ENCODE measurements at regions not wholly inside any gene's neighbourhood (a gene's known extent, or its start where the extent isn't known, plus 50 kb on each side); places are given as distances from the start of the nearest gene placed in this dataset.

DNA sequence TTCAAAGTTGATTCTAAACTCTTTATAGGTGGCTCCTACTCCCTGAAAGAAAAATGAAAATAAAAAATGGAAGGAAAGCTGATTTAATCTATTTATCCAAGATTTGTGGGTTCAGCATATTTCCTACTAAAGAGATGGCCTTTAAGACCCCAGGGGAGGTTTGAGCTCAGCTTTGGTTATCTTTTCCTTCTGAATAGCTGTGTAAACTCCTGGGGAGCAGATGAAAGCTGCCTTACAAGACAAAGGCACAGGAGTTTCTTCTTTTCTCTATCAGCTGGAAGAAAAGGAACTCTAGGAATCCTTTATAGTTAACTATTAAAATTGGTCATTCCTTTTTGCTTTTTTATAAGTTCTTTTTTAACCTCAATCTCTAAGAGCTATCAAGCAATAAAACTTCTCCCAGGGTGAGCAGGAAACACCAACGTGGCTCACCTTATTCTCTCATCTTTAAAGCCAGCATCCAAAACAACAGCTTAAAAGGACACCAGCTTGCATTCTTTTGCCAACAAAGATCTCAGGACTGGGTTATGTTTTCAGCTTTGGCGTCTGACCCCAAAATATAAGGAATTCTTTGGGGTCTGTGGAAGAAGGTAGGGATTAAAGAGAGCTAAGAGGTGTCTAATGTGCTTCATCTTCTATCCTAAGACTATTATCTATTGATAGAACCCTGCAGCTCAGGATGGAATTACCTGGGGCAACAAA is 371.7 kb upstream of the KITLG start:
- H3K4me3 ChIP-seq (ENCODE audit: low read depth, low read length) = no peak overlapping the region; the same call in 1 of the 2 replicates
- H3K4me1 ChIP-seq (ENCODE audit: control insufficient read depth, insufficient read depth, low read length) = peaks cover 45% of the 10 kb centered on the region
- H3K9ac ChIP-seq (ENCODE audit: low read depth, low read length) = no peak overlapping the region
- H3K27ac ChIP-seq (ENCODE audit: low read depth, low read length) = peak overlapping the region; percentile 64
- no peaks in the 10 kb centered on the region for H3K36me3 ChIP-seq (ENCODE audit: control insufficient read depth, insufficient read depth, low read length)
- H3K9me3 ChIP-seq (ENCODE audit: control insufficient read depth, insufficient read depth, low read length) = no peaks in the 10 kb centered on the region
- peaks cover 64% of the 10 kb centered on the region for H3K27me3 ChIP-seq (ENCODE audit: control insufficient read depth, insufficient read depth, low read length)

DNA sequence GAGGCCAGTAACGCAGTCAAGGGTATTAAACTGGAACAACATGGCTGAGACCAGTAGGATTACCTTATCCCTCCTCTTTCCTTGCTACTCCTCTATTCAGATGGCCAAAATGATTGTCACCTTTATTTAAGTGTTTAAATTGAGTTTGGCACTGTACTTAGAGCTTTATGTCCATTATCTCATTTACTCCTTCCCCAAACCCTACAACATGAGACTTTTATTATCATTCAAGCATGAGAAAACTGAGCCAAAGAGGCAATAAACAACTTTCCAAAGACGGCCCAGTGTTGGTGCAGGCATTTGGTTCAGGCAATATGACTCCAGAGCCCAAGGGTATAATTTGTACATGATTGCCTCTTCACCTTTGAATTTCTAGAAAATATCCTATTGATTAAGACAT is 370.9 kb upstream of the KITLG start:
- Histone ChIP-seq H3K4me3 (ENCODE audit: low read depth, low read length) (no peak overlapping the region), H3K9me3 (ENCODE audit: control insufficient read depth, insufficient read depth, low read length) (no peaks in the 10 kb centered on the region), H3K9ac (ENCODE audit: low read depth, low read length) (no peak overlapping the region), H3K27me3 (ENCODE audit: control insufficient read depth, insufficient read depth, low read length) (peaks cover 55% of the 10 kb centered on the region), H3K36me3 (ENCODE audit: control insufficient read depth, insufficient read depth, low read length) (no peaks in the 10 kb centered on the region), H3K27ac (ENCODE audit: low read depth, low read length) (no peak overlapping the region), H3K4me1 (ENCODE audit: control insufficient read depth, insufficient read depth, low read length) (peaks cover 44% of the 10 kb centered on the region)

DNA sequence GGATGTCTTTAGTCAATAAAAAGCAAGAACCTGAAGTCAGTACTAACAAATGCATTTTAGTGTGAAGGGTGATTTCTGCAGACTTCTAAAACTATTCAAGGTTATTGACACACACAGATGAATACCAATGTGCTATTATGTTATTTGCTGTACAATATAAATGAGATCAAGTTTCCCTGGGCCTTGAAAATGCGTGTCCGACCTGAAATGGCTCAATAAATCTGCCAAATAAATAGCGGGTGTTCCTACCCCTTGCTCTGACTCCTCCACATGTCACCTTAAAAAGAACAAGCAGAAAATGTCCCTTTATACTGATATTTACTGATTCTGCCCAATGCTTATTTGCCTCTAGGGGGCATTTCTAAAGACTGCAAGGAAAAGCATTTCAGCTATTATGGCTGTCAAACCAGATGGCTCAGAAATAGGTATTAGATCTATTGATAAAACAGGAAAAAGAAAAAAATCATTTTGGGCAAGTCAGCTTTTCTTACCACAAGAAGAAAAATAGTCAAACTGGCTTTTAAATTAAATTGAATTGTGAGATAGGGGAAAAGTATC is 367.3 kb upstream of the KITLG start:
- peaks cover 27% of the 10 kb centered on the region for H3K4me1 ChIP-seq (ENCODE audit: control insufficient read depth, insufficient read depth, low read length)
- H3K27me3 ChIP-seq (ENCODE audit: control insufficient read depth, insufficient read depth, low read length) = peaks cover 21% of the 10 kb centered on the region
- no peaks in the 10 kb centered on the region for H3K9me3 ChIP-seq (ENCODE audit: control insufficient read depth, insufficient read depth, low read length)
- no peak overlapping the region for H3K9ac ChIP-seq (ENCODE audit: low read depth, low read length)
- H3K27ac ChIP-seq (ENCODE audit: low read depth, low read length) = no peak overlapping the region
- H3K36me3 ChIP-seq (ENCODE audit: control insufficient read depth, insufficient read depth, low read length) = no peaks in the 10 kb centered on the region
- no peak overlapping the region for H3K4me3 ChIP-seq (ENCODE audit: low read depth, low read length)

DNA sequence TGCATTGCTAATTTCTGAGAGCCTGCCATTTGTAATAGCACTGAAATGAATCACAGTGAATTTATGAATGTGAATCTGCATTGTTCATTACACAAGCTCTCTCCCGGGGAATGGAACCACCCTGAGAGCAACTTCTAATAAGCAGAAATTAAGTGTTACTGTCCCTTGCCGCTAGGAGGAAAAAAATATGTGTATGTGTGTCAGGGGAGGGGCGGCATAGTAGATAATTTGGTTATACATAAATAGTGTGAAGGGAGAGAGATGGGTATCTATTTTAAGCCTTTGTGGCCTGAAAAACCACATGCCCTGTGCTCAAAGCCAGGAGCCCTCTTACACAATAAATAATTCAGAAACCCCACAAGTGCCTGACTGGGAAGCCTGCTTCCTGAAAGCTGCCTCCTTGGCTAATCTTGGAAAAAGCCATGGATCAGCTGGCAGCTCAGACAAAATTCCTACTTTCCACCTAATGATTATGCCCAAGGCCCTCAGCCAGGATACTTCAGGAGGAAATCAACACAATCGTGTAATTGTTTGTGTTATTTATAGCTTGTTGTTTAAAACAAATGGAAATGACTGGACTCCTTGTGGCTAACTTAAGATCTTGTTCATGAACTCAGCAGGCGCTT is 366.2 kb upstream of the KITLG start:
- Histone ChIP-seq H3K27me3 (ENCODE audit: control insufficient read depth, insufficient read depth, low read length) (peaks cover 13% of the 10 kb centered on the region), H3K27ac (ENCODE audit: low read depth, low read length) (no peak overlapping the region), H3K4me3 (ENCODE audit: low read depth, low read length) (no peak overlapping the region), H3K9ac (ENCODE audit: low read depth, low read length) (no peak overlapping the region), H3K4me1 (ENCODE audit: control insufficient read depth, insufficient read depth, low read length) (peaks cover 16% of the 10 kb centered on the region), H3K9me3 (ENCODE audit: control insufficient read depth, insufficient read depth, low read length) (no peaks in the 10 kb centered on the region), H3K36me3 (ENCODE audit: control insufficient read depth, insufficient read depth, low read length) (no peaks in the 10 kb centered on the region)

DNA sequence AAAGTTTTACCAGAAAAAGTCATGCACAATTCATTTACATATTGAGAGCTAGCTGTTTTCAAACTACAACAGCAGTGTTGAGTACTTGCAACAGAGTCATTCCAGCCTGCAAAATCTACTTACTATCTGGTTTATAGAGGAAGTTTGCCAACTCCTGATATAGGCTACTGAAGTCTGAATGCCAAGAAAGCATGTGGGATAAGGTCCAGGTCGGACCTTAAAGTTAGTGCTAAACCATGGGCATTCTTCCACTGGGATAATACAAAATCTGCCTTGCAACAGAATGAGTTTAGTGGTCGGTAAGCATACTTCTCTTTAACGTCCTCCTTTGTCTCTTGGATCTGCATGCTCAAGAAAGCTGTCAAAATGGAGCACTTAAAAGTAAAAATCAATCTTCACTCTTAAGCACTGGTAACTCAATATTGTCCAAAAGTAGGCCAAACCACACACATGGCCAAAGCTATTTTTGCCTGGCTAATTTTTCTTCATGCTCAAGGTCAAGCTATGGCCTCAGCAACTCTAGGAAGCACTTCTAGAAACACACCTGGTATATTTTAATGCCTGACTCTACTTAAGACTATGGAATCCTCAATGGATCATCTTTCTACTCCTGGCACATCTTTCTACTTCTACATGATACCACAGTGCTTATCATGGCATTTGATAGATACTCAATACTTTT is 364.9 kb upstream of the KITLG start:
- Histone ChIP-seq H3K27ac (ENCODE audit: low read depth, low read length) (no peak overlapping the region), H3K9me3 (ENCODE audit: control insufficient read depth, insufficient read depth, low read length) (no peaks in the 10 kb centered on the region), H3K36me3 (ENCODE audit: control insufficient read depth, insufficient read depth, low read length) (no peaks in the 10 kb centered on the region), H3K27me3 (ENCODE audit: control insufficient read depth, insufficient read depth, low read length) (peaks cover under 1% of the 10 kb centered on the region), H3K4me3 (ENCODE audit: low read depth, low read length) (no peak overlapping the region), H3K4me1 (ENCODE audit: control insufficient read depth, insufficient read depth, low read length) (peaks cover 9% of the 10 kb centered on the region), H3K9ac (ENCODE audit: low read depth, low read length) (no peak overlapping the region)

DNA sequence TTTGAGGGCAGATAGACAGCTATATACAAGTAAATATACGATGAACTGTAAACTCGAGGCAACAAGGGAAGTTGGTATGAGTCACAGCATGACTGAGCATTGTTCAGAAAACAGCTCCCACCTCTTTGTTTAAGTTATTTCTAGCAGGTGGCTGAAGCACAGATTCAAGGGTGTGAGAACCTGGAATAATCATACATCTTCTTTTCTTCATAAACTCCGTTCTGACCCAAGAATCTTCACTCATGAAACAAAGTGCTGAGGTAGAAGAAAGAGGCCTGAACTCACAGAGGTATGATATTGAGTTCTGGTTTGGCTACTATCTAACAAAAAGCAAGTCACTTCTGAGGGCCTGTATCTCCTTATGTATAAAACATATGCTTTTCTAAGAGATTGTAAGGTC is 364.1 kb upstream of the KITLG start:
- Histone ChIP-seq H3K9ac (ENCODE audit: low read depth, low read length) (no peak overlapping the region), H3K36me3 (ENCODE audit: control insufficient read depth, insufficient read depth, low read length) (no peaks in the 10 kb centered on the region), H3K4me3 (ENCODE audit: low read depth, low read length) (no peak overlapping the region), H3K9me3 (ENCODE audit: control insufficient read depth, insufficient read depth, low read length) (no peaks in the 10 kb centered on the region), H3K27ac (ENCODE audit: low read depth, low read length) (no peak overlapping the region), H3K4me1 (ENCODE audit: control insufficient read depth, insufficient read depth, low read length) (peaks cover 9% of the 10 kb centered on the region), H3K27me3 (ENCODE audit: control insufficient read depth, insufficient read depth, low read length) (no peaks in the 10 kb centered on the region)

DNA sequence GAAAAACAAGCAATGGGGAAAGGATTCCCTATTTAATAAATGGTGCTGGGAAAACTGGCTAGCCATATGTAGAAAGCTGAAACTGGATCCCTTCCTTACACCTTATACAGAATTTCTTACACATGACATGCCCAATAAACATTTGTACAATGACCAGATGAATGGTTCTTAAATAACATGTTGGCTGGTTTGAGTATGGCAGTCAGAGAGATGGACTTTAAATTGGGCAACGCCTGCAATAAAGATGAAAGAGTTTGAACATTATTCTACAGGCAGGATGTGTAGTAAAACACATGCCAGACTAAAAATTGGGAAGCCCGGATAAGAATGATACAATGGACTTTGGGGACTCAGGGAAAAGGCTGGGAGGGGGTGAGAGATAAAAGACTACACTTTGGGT is 360.6 kb upstream of the KITLG start:
- Histone ChIP-seq H3K9ac (ENCODE audit: low read depth, low read length) (no peak overlapping the region), H3K4me1 (ENCODE audit: control insufficient read depth, insufficient read depth, low read length) (no peaks in the 10 kb centered on the region), H3K4me3 (ENCODE audit: low read depth, low read length) (no peak overlapping the region), H3K27me3 (ENCODE audit: control insufficient read depth, insufficient read depth, low read length) (no peaks in the 10 kb centered on the region), H3K9me3 (ENCODE audit: control insufficient read depth, insufficient read depth, low read length) (no peaks in the 10 kb centered on the region), H3K27ac (ENCODE audit: low read depth, low read length) (no peak overlapping the region), H3K36me3 (ENCODE audit: control insufficient read depth, insufficient read depth, low read length) (no peaks in the 10 kb centered on the region)

DNA sequence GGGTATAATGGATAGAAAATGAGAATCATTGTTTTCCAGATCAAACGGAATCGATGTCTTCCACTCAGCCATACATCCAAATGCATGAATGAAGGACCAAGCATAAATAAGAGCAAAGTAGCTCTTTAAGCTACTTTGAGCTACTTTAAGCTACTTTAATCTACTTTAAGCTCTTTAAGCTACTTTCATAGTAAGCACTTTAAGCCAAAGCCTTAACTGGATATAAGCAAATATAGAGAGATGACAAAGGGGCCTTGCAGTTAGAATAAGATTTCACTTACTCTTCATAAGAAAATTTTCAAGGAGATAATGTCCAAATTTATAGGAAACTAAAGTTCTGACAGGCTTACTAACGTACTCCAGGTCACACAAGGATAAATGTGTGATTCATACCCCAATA is 355.6 kb upstream of the KITLG start:
- Histone ChIP-seq H3K9ac (ENCODE audit: low read depth, low read length) (no peak overlapping the region), H3K27ac (ENCODE audit: low read depth, low read length) (no peak overlapping the region), H3K4me3 (ENCODE audit: low read depth, low read length) (no peak overlapping the region), H3K4me1 (ENCODE audit: control insufficient read depth, insufficient read depth, low read length) (peaks cover 24% of the 10 kb centered on the region), H3K9me3 (ENCODE audit: control insufficient read depth, insufficient read depth, low read length) (no peaks in the 10 kb centered on the region), H3K36me3 (ENCODE audit: control insufficient read depth, insufficient read depth, low read length) (no peaks in the 10 kb centered on the region), H3K27me3 (ENCODE audit: control insufficient read depth, insufficient read depth, low read length) (no peaks in the 10 kb centered on the region)

DNA sequence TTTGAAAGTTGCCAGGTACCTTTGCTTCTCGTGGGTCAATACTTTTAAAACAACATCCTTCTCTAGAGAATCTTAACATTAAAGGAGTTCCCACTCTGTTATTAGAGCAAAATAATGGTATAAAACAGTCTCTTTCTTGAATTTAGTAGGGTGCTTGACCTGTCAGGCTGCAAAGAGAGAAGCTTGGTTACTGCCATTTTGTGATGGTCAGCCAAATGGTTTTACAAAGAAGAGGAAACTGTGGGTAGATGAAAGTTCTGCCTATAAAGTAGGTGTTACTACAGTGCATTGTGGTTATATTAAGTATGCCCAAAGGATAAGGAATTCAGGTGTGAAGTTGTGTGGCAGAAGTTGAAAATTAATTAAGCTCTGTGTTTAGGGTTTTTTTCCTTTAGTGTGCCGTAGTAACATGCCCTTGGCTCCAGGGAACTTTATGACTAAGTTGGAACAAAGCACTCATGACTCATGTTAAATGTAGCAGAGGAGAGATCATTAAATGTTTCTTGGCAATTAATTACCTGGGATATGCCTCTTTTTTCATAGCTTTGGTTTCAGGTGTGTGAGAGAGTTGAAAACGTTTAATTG is 354.0 kb upstream of the KITLG start:
- Histone ChIP-seq H3K9me3 (ENCODE audit: control insufficient read depth, insufficient read depth, low read length) (no peaks in the 10 kb centered on the region), H3K4me3 (ENCODE audit: low read depth, low read length) (no peak overlapping the region), H3K27me3 (ENCODE audit: control insufficient read depth, insufficient read depth, low read length) (no peaks in the 10 kb centered on the region), H3K27ac (ENCODE audit: low read depth, low read length) (no peak overlapping the region), H3K36me3 (ENCODE audit: control insufficient read depth, insufficient read depth, low read length) (no peaks in the 10 kb centered on the region), H3K4me1 (ENCODE audit: control insufficient read depth, insufficient read depth, low read length) (peaks cover 24% of the 10 kb centered on the region), H3K9ac (ENCODE audit: low read depth, low read length) (no peak overlapping the region)

DNA sequence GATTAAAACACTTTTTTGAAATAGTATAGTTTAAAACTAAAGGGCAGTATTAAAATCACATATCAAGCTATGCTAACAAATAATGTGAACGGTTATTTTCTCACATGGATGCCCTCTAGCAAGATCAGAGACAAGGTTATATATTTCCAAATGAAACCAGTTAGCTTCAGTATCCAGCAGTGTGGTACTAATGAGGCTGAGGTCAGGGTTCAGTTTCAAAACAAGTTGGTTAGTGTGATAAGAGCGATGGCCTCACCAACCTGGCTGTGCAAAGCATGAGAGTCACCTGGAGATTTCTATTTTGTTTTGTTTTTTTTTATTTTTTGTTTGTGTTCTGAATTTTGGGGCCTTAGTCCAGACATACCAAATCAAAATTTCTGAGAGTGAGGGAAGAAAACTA is 352.2 kb upstream of the KITLG start:
- Histone ChIP-seq H3K36me3 (ENCODE audit: control insufficient read depth, insufficient read depth, low read length) (no peaks in the 10 kb centered on the region), H3K4me1 (ENCODE audit: control insufficient read depth, insufficient read depth, low read length) (peaks cover 24% of the 10 kb centered on the region), H3K9me3 (ENCODE audit: control insufficient read depth, insufficient read depth, low read length) (no peaks in the 10 kb centered on the region), H3K27me3 (ENCODE audit: control insufficient read depth, insufficient read depth, low read length) (no peaks in the 10 kb centered on the region), H3K4me3 (ENCODE audit: low read depth, low read length) (no peak overlapping the region), H3K9ac (ENCODE audit: low read depth, low read length) (no peak overlapping the region), H3K27ac (ENCODE audit: low read depth, low read length) (peak overlapping the region; percentile 27)

DNA sequence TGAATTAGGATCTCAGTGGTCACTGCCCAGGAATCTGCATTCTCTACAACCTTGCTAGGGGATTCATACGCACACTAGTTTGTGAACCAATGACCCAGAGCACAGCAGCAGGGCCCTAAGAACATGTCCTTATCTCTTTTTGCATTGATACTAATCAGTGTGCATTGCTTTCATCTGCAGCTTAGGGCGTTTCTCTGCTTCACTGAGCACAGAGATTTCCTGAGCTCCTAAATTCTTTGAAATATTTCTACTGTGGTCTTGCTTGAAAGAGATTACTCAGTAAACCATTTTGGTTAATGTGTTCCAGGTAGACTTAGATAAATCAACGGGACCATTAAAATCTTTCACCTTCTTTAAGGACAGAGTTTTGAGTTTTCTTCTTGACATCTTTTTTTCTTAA is 351.3 kb upstream of the KITLG start:
- Histone ChIP-seq H3K36me3 (ENCODE audit: control insufficient read depth, insufficient read depth, low read length) (no peaks in the 10 kb centered on the region), H3K27ac (ENCODE audit: low read depth, low read length) (no peak overlapping the region), H3K27me3 (ENCODE audit: control insufficient read depth, insufficient read depth, low read length) (no peaks in the 10 kb centered on the region), H3K4me1 (ENCODE audit: control insufficient read depth, insufficient read depth, low read length) (peaks cover 24% of the 10 kb centered on the region), H3K9ac (ENCODE audit: low read depth, low read length) (no peak overlapping the region), H3K9me3 (ENCODE audit: control insufficient read depth, insufficient read depth, low read length) (no peaks in the 10 kb centered on the region), H3K4me3 (ENCODE audit: low read depth, low read length) (no peak overlapping the region)
